GM23338 (cell line): ENCODE measurements at regions not wholly inside any gene's neighbourhood (a gene's known extent, or its start where the extent isn't known, plus 50 kb on each side); places are given as distances from the start of the nearest gene placed in this dataset.

Experiments
- ATAC-seq: fragments of 200-7000 bp; cut with Tn5 transposase; 3 replicates; pipeline ENCODE4 v1.9.1; 2020
- DNase-seq: peaks from one replicate; pipeline ENCODE4 v3.0.0-alpha.2; 2015; ENCODE audit warnings: low spot score
- H2AFZ ChIP-seq: fragments of 200-600 bp; sonication (generic); 2 replicates; pipeline ENCODE4 v1.8.0; 2016; ENCODE audit warnings: antibody characterized with exemption, mild to moderate bottlenecking, moderate library complexity
- H3F3A ChIP-seq: fragments of 200-600 bp; sonication (generic); replicated peaks from 2 replicates; pipeline ENCODE4 v1.8.0; 2017; ENCODE audit warnings: antibody characterized with exemption, mixed run types, low read depth
- H3K27ac ChIP-seq: fragments of 200-600 bp; sonication (generic); 2 replicates; pipeline ENCODE4 v1.6.1; 2016; ENCODE audit warnings: low read depth
- H3K27me3 ChIP-seq: fragments of 200-600 bp; sonication (generic); 2 replicates; pipeline ENCODE4 v1.8.0; 2016; ENCODE audit warnings: mild to moderate bottlenecking, mixed run types, moderate library complexity; ENCODE audit not compliant: insufficient read depth
- H3K36me3 ChIP-seq: fragments of 200-600 bp; sonication (generic); 2 replicates; pipeline ENCODE4 v1.8.0; 2016; ENCODE audit warnings: mild to moderate bottlenecking; ENCODE audit not compliant: insufficient read depth
- H3K4me1 ChIP-seq: fragments of 200-600 bp; sonication (generic); 2 replicates; pipeline ENCODE4 v1.8.0; 2016; ENCODE audit warnings: mild to moderate bottlenecking, moderate library complexity; ENCODE audit not compliant: insufficient read depth
- H3K4me2 ChIP-seq: fragments of 200-600 bp; sonication (generic); 2 replicates; pipeline ENCODE4 v1.7.1; 2017; ENCODE audit warnings: mixed run types
- H3K4me3 ChIP-seq: fragments of 200-600 bp; sonication (generic); 2 replicates; pipeline ENCODE4 v1.6.1; 2016; ENCODE audit warnings: mixed run types
- H3K79me2 ChIP-seq: fragments of 200-600 bp; sonication (generic); replicated peaks from 2 replicates; pipeline ENCODE4 v1.8.0; 2017; ENCODE audit warnings: mild to moderate bottlenecking; ENCODE audit not compliant: insufficient read depth
- H3K9me2 ChIP-seq: fragments of 200-600 bp; sonication (generic); 2 replicates; pipeline ENCODE4 v1.8.0; 2017; ENCODE audit not compliant: insufficient read depth
- H4K20me1 ChIP-seq: fragments of 200-600 bp; sonication (generic); replicated peaks from 2 replicates; pipeline ENCODE4 v1.8.0; 2017; ENCODE audit warnings: mild to moderate bottlenecking; ENCODE audit not compliant: insufficient read depth
- H3K27ac Mint-ChIP-seq: 2 replicates; pipeline ENCODE4 v1.8.0; 2020; ENCODE audit warnings: inconsistent platforms, mild to moderate bottlenecking, moderate library complexity, mixed read lengths
- H3K27me3 Mint-ChIP-seq: 3 replicates; pipeline ENCODE4 v1.8.0; 2022; ENCODE audit warnings: low read depth, mild to moderate bottlenecking, moderate library complexity, mixed read lengths, inconsistent platforms; ENCODE audit not compliant: insufficient read depth, poor library complexity
- H3K36me3 Mint-ChIP-seq: 3 replicates; pipeline ENCODE4 v1.8.0; 2021; ENCODE audit warnings: low read depth, mild to moderate bottlenecking, inconsistent platforms, moderate library complexity, mixed read lengths
- H3K4me1 Mint-ChIP-seq: 3 replicates; pipeline ENCODE4 v1.8.0; 2020; ENCODE audit warnings: mild to moderate bottlenecking, inconsistent platforms, mixed read lengths
- H3K4me3 Mint-ChIP-seq: 3 replicates; pipeline ENCODE4 v1.8.0; 2021; ENCODE audit warnings: moderate library complexity, mild to moderate bottlenecking, inconsistent platforms, mixed read lengths
- H3K9me3 Mint-ChIP-seq: 3 replicates; pipeline ENCODE4 v1.8.0; 2020; ENCODE audit warnings: moderate library complexity, mild to moderate bottlenecking, inconsistent platforms, mixed read lengths
- CREB1 ChIP-seq: fragments of 250-450 bp; sonication (Bioruptor Pico); IDR thresholded peaks from 2 replicates; pipeline ENCODE4 v1.5.0; 2020; ENCODE audit warnings: low read depth, mild to moderate bottlenecking, moderate library complexity
- EZH2 ChIP-seq: fragments of 200-600 bp; sonication (generic); IDR thresholded peaks from one replicate; pipeline ENCODE4 v1.8.0; 2017; ENCODE audit warnings: antibody characterized with exemption, mild to moderate bottlenecking, low read depth; ENCODE audit not compliant: unreplicated experiment
- NANOG ChIP-seq: IDR thresholded peaks from 2 replicates; pipeline ENCODE4 v1.6.1; 2016; ENCODE audit warnings: antibody characterized with exemption, borderline replicate concordance
- POLR2AphosphoS5 ChIP-seq: IDR thresholded peaks from 2 replicates; pipeline ENCODE4 v1.6.1; 2016; ENCODE audit warnings: antibody characterized with exemption, low read depth
- STAT1 ChIP-seq: IDR thresholded peaks from one replicate; pipeline ENCODE4 v1.6.1; 2016; ENCODE audit warnings: antibody characterized with exemption; ENCODE audit not compliant: unreplicated experiment
- ZNF114 ChIP-seq: fragments of 250-450 bp; sonication (Bioruptor Pico); IDR thresholded peaks from 2 replicates; pipeline ENCODE4 v1.5.0; 2020; ENCODE audit warnings: mild to moderate bottlenecking, moderate library complexity
- ZNF331 ChIP-seq: fragments of 250-450 bp; sonication (Bioruptor Pico); IDR thresholded peaks from 2 replicates; pipeline ENCODE4 v1.5.0; 2020; ENCODE audit warnings: low read depth, mild to moderate bottlenecking, moderate library complexity
- TF ChIP-seq, protein P1 (sequence below), 2 experiments: fragments of 200-600 bp in 1 of 2; sonication (generic) in 1 of 2; conservative IDR thresholded peaks; 2 replicates each; pipeline versions ENCODE4 v1.5.1 to v1.6.1; 2016 to 2017; ENCODE audit warnings: antibody characterized with exemption in 2 of 2, low read depth in 2 of 2, mild to moderate bottlenecking in 2 of 2, moderate library complexity in 1 of 2
- TF ChIP-seq, protein P2 (sequence below): IDR thresholded peaks from one replicate; pipeline ENCODE4 v1.6.1; 2018; ENCODE audit warnings: antibody characterized with exemption; ENCODE audit not compliant: unreplicated experiment

DNA sequence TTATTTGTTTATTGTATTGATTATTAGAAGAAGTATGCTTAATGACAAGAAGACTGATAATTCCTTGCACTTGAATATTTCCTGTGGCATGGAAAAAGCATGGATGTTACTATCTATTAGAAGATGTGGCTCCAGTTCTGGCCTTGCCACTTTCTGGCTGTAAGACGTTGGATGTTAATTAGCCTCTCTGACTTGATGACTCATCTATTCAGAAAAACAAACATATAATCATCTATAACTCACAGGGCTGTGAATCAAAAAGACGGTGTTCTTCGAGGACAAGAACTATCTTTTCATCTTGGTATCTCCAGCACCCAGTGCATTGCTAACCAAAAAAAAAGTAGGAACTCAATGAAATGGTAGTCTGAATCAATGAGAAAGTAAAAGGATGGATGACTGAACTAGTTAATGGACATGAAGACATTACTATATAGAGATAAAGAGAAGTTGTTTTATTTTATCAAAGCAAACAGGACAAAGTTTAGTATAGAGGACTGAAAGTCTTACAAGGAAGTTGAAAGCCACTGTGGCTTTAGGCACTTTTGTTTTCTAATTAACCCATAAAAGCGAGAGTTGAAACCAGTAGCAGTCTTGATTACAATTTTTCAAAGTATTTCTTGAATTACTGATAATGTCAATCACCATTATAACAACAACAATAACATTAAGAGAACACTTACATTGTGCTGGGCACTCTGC, 145.3 kb downstream of the RND3 start:
- peaks cover 10% of the 10 kb centered on the region; the same call in 2 of the 3 replicates for H3K4me1 Mint-ChIP-seq
- DNase-seq = no peak

DNA sequence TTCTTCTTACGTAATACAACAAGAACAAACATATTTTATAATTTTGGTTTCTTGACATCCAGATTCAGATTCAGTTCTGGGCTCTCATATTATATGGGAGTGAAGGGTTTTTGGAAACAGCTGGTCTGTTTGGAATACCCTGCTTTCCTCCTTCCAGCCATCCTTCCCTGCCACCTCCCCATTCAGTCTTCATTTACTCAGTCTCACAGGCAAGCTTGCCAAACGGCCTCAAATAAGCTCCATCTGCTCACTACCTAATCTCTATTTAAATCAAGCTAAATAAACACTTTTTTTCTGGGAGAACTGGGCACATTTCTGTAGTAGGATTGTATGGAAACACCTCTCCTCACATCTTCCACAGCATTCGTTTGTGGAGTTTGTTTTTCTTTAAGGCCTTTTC, 147.5 kb downstream of the RND3 start:
- H3K4me1 ChIP-seq = peaks cover 3% of the 10 kb centered on the region; the same call in 1 of the 2 replicates
- ATAC-seq (no peak), DNase-seq (no peak)
- H3K4me2 ChIP-seq = no peak overlapping the region
- H3K9me2 ChIP-seq = peaks cover 22% of the 10 kb centered on the region
- Mint-ChIP-seq H3K4me3 (no peak overlapping the region), H3K27ac (0 out of 2 replicates have a peak overlapping the region, but pooled peaks have one; percentile 36), H3K27me3 (no peaks in the 10 kb centered on the region), H3K9me3 (peaks cover 5% of the 10 kb centered on the region; the same call in 2 of the 3 replicates), H3K4me1 (peaks cover 10% of the 10 kb centered on the region; the same call in 2 of the 3 replicates), H3K36me3 (no peaks in the 10 kb centered on the region)
- peak overlapping the region; percentile 88; the same call in 1 of the 2 replicates for H2AFZ ChIP-seq
- no peaks in the 10 kb centered on the region for H3K79me2 ChIP-seq
- H3K36me3 ChIP-seq = no peaks in the 10 kb centered on the region
- no peaks in the 10 kb centered on the region for H3F3A ChIP-seq
- no peak overlapping the region for H3K4me3 ChIP-seq
- no peaks in the 10 kb centered on the region for H3K27me3 ChIP-seq
- no peaks in the 10 kb centered on the region for H4K20me1 ChIP-seq
- no peak overlapping the region for H3K27ac ChIP-seq
- TF ChIP-seq ZNF114 = no peak
- TF ChIP-seq, protein P1, sequence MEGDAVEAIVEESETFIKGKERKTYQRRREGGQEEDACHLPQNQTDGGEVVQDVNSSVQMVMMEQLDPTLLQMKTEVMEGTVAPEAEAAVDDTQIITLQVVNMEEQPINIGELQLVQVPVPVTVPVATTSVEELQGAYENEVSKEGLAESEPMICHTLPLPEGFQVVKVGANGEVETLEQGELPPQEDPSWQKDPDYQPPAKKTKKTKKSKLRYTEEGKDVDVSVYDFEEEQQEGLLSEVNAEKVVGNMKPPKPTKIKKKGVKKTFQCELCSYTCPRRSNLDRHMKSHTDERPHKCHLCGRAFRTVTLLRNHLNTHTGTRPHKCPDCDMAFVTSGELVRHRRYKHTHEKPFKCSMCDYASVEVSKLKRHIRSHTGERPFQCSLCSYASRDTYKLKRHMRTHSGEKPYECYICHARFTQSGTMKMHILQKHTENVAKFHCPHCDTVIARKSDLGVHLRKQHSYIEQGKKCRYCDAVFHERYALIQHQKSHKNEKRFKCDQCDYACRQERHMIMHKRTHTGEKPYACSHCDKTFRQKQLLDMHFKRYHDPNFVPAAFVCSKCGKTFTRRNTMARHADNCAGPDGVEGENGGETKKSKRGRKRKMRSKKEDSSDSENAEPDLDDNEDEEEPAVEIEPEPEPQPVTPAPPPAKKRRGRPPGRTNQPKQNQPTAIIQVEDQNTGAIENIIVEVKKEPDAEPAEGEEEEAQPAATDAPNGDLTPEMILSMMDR (conservative IDR thresholded peaks at IDR 0.05; ENCODE audit: low read depth in 2 of 2) = no peak
- TF ChIP-seq EZH2 = no peak
- no peak for TF ChIP-seq CREB1 (CRISPR knock-in tag)
- no peak for TF ChIP-seq STAT1
- no peak for TF ChIP-seq POLR2AphosphoS5

More for the DNA sequence above, 145.3 kb downstream of the RND3 start:
- Histone ChIP-seq H3K27ac (no peak overlapping the region), H3K4me2 (no peak overlapping the region), H3K27me3 (no peaks in the 10 kb centered on the region), H2AFZ (no peak overlapping the region), H3K36me3 (no peaks in the 10 kb centered on the region), H3K79me2 (no peaks in the 10 kb centered on the region), H3F3A (no peaks in the 10 kb centered on the region), H4K20me1 (no peaks in the 10 kb centered on the region), H3K4me1 (peaks cover 3% of the 10 kb centered on the region; the same call in 1 of the 2 replicates), H3K4me3 (no peak overlapping the region), H3K9me2 (peaks cover 19% of the 10 kb centered on the region)
- Mint-ChIP-seq H3K36me3 (no peaks in the 10 kb centered on the region), H3K9me3 (peaks cover 5% of the 10 kb centered on the region; the same call in 2 of the 3 replicates), H3K27me3 (no peaks in the 10 kb centered on the region), H3K27ac (no peak overlapping the region), H3K4me3 (no peak overlapping the region)
- TF ChIP-seq EZH2 (no peak), ZNF114 (no peak), ZNF331 (no peak), POLR2AphosphoS5 (no peak), NANOG (no peak)
- TF ChIP-seq, protein P1 (conservative IDR thresholded peaks at IDR 0.05; ENCODE audit: low read depth in 2 of 2) = no peak
- TF ChIP-seq, protein P2, sequence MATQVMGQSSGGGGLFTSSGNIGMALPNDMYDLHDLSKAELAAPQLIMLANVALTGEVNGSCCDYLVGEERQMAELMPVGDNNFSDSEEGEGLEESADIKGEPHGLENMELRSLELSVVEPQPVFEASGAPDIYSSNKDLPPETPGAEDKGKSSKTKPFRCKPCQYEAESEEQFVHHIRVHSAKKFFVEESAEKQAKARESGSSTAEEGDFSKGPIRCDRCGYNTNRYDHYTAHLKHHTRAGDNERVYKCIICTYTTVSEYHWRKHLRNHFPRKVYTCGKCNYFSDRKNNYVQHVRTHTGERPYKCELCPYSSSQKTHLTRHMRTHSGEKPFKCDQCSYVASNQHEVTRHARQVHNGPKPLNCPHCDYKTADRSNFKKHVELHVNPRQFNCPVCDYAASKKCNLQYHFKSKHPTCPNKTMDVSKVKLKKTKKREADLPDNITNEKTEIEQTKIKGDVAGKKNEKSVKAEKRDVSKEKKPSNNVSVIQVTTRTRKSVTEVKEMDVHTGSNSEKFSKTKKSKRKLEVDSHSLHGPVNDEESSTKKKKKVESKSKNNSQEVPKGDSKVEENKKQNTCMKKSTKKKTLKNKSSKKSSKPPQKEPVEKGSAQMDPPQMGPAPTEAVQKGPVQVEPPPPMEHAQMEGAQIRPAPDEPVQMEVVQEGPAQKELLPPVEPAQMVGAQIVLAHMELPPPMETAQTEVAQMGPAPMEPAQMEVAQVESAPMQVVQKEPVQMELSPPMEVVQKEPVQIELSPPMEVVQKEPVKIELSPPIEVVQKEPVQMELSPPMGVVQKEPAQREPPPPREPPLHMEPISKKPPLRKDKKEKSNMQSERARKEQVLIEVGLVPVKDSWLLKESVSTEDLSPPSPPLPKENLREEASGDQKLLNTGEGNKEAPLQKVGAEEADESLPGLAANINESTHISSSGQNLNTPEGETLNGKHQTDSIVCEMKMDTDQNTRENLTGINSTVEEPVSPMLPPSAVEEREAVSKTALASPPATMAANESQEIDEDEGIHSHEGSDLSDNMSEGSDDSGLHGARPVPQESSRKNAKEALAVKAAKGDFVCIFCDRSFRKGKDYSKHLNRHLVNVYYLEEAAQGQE = no peak
- no peak for ATAC-seq
